ENCODE measurements at regions not wholly inside any gene's neighbourhood (a gene's known extent, or its start where the extent isn't known, plus 50 kb on each side); places are given as distances from the start of the nearest gene placed in this dataset.

GRCh38 chr3:76644305-76644675, 395.6 kb upstream of the ROBO2 start:
- Histone ChIP-seq H3K79me2 (ENCODE audit: control insufficient read depth in 1 of 2, insufficient read depth in 2 of 2, low read length in 2 of 2) (no peaks in the 10 kb centered on the region), H3K18ac (ENCODE audit: extremely low read depth, low read length) (no peak overlapping the region), H3K9ac (replicated peaks in 1 of 4; ENCODE audit: extremely low read depth in 1 of 4, low read depth in 3 of 4, low read length in 3 of 4) (no peak overlapping the region), H3K36me3 (ENCODE audit: control insufficient read depth in 2 of 4, insufficient read depth in 4 of 4, low read length in 3 of 4) (no peaks in the 10 kb centered on the region), H2BK5ac (ENCODE audit: low read depth, low read length) (no peak overlapping the region), H2BK120ac (replicated peaks; ENCODE audit: low read depth, low read length) (no peak overlapping the region), H3K9me3 (ENCODE audit: insufficient read depth in 2 of 2, low read depth in 1 of 2, low read length in 1 of 2) (no peaks in the 10 kb centered on the region), H2BK20ac (ENCODE audit: low read length) (no peak overlapping the region), H3K79me1 (ENCODE audit: low read depth, low read length) (no peaks in the 10 kb centered on the region), H2BK12ac (ENCODE audit: low read depth, low read length) (no peak overlapping the region), H4K20me1 (replicated peaks in 1 of 2; ENCODE audit: control insufficient read depth in 1 of 2, insufficient read depth in 2 of 2, low read length in 2 of 2) (no peaks in the 10 kb centered on the region), H2AK5ac (ENCODE audit: low read depth, low read length) (no peak overlapping the region), H3K4ac (replicated peaks; ENCODE audit: insufficient read length, low read depth, low read length) (no peak overlapping the region), H3K4me2 (ENCODE audit: insufficient read depth in 1 of 2, low read depth in 2 of 2, low read length in 2 of 2) (no peak overlapping the region), H3K27me3 (replicated peaks in 1 of 4; ENCODE audit: control insufficient read depth in 3 of 4, extremely low read depth in 1 of 4, insufficient read depth in 3 of 4, low read length in 3 of 4) (no peaks in the 10 kb centered on the region), H2AFZ (ENCODE audit: low read length) (no peak overlapping the region), H3K23ac (ENCODE audit: insufficient read length) (no peak overlapping the region), H3K56ac (replicated peaks; ENCODE audit: insufficient read length, low read depth, low read length) (no peak overlapping the region), H2BK15ac (ENCODE audit: low read length) (no peak overlapping the region), H3K27ac (ENCODE audit: low read depth, low read length) (no peak overlapping the region), H3K4me3 (ENCODE audit: extremely low read depth in 1 of 4, insufficient read depth in 2 of 4, low read depth in 3 of 4, low read length in 4 of 4) (no peak overlapping the region), H3K4me1 (replicated peaks in 1 of 4; ENCODE audit: control insufficient read depth in 3 of 4, insufficient read depth in 4 of 4, low read length in 3 of 4) (no peaks in the 10 kb centered on the region), H3K23me2 (ENCODE audit: low read depth, low read length) (no peaks in the 10 kb centered on the region), H3K14ac (ENCODE audit: insufficient read length) (no peak overlapping the region), H4K8ac (ENCODE audit: extremely low read depth, insufficient read depth, low read length) (no peak overlapping the region), H4K5ac (ENCODE audit: insufficient read length, low read depth, low read length) (no peak overlapping the region), H4K91ac (replicated peaks; ENCODE audit: insufficient read length, low read length) (no peak overlapping the region)
- DNase-seq (ENCODE audit: low read depth in 1 of 2, low spot score in 2 of 2) (no peak), FAIRE-seq (no peak)
- POLR2A ChIA-PET (ENCODE audit: partially characterized antibody): no interaction called here
- no peak for TF ChIP-seq SIX5 (IDR thresholded peaks at IDR 0.05; ENCODE audit: low read depth, low read length)
- 86% methylated on average over 4 of the region's 4 CpGs; no CpG with 5 or more reads in 1 of the 2 experiments for WGBS, 2 experiments (ENCODE audit: extremely low coverage in 1 of 2, insufficient coverage in 1 of 2, insufficient read length in 1 of 2, insufficient replicate concordance in 2 of 2, low coverage in 1 of 2, low lambda C conversion rate in 2 of 2, missing lambda C conversion rate in 1 of 2)
- CTCF ChIA-PET (ENCODE audit: partially characterized antibody): interaction anchor here (0.7 to 1.4 kb wide), 3 partner anchors 12 to 58 kb away, joined by 3 to 6 read pairs (median 4); no protein-coding TSS in a partner anchor

Data from H1 (cell line).